Activated CD8-positive, alpha-beta memory T cell treated with anti-CD3 and anti-CD28 coated beads, Interleukin-2, amount 10 ng/mL, durations not matched to agents 7 days and 5 days (primary cell): ENCODE measurements at regions not wholly inside any gene's neighbourhood (a gene's known extent, or its start where the extent isn't known, plus 50 kb on each side); places are given as distances from the start of the nearest gene placed in this dataset.

Experiments
- ATAC-seq: fragments of 150-1000 bp; cut with Tn5 transposase; one replicate; pipeline ENCODE4 v1.10.0; 2021; ENCODE audit warnings: moderate library complexity
- CTCF ChIA-PET: fragments of 350-600 bp; sonication (Branson Sonifier 250); formaldehyde crosslinking; loops from one replicate; lab custom pipeline; 2021; ENCODE audit warnings: antibody characterized with exemption; lab: Charles Lee
- DNase-seq: peaks from one replicate; pipeline ENCODE4 v3.0.0-alpha.2; 2020
- H3K27ac Mint-ChIP-seq: one replicate; pipeline ENCODE4 v1.8.0; 2021; ENCODE audit warnings: mild to moderate bottlenecking, mixed read lengths
- H3K27me3 Mint-ChIP-seq: one replicate; pipeline ENCODE4 v1.8.0; 2021; ENCODE audit warnings: mixed read lengths
- H3K36me3 Mint-ChIP-seq: one replicate; pipeline ENCODE4 v1.8.0; 2021; ENCODE audit warnings: mild to moderate bottlenecking, mixed read lengths
- H3K4me1 Mint-ChIP-seq: one replicate; pipeline ENCODE4 v1.8.0; 2021; ENCODE audit warnings: mixed read lengths
- H3K4me3 Mint-ChIP-seq: one replicate; pipeline ENCODE4 v1.8.0; 2021; ENCODE audit warnings: mild to moderate bottlenecking, moderate library complexity, mixed read lengths
- H3K9me3 Mint-ChIP-seq: one replicate; pipeline ENCODE4 v1.8.0; 2022; ENCODE audit warnings: low read depth, mixed read lengths

DNA sequence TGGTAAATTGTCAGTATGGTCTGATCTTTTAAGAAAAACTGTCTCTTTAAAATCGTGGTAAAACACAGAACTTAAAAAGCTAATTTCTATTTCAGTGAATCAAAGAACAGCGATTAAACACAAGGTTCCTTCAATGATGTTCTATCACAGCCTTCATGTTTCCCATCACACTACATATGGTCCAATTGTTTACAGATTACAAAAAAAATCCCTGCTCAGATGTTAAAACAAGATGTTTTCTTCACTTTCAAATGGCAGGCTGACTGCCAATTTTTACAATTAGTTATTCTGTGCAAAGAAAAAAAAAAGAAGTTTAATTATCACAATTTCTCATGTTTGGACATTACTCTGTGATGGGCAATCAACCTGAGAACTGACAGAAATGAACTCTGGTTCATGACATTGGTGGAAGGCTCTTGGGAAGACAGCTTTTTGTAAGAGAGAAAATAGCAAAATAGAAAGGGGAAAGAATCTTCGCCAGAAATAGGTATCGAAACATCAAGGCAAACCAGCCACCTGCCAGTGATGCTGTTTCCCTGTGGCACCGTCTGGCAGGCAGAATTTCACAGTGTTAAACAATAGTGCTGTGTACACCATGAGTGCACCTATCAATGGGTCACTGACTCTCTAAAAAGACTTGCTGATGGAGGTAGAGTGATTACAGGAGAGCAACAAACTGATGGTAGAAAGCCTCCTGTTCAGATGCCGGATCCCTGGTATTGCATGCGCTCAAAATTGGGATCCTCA lies 1020.0 kb upstream of the ARRDC3 start:
- ATAC-seq: no peak
- Mint-ChIP-seq H3K9me3 (peaks cover 3% of the 10 kb centered on the region), H3K4me3 (no peak overlapping the region), H3K27ac (no peak overlapping the region), H3K36me3 (no peaks in the 10 kb centered on the region), H3K4me1 (no peaks in the 10 kb centered on the region), H3K27me3 (no peaks in the 10 kb centered on the region)
- DNase-seq: no peak
- CTCF ChIA-PET: no interaction called here

DNA sequence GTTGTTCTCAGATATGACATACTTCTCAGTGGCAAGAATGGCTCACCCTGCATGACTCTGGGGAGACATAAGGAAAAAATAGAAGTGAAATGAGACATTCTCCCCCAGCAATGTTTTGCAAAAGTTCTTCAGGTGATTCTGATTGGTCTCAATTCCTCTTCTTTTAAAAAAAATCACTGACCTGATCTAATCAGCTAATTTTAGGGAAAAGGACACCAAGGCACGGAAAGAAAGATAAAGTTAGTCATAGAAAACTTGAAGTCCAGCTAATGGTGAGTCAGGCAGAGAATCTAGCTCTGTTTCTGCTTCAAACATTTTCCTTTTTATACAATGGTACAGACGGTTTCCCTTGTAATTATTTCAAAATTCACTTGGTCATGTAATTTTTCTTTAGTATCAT lies 1018.9 kb upstream of the ARRDC3 start:
- ATAC-seq: no peak

DNA sequence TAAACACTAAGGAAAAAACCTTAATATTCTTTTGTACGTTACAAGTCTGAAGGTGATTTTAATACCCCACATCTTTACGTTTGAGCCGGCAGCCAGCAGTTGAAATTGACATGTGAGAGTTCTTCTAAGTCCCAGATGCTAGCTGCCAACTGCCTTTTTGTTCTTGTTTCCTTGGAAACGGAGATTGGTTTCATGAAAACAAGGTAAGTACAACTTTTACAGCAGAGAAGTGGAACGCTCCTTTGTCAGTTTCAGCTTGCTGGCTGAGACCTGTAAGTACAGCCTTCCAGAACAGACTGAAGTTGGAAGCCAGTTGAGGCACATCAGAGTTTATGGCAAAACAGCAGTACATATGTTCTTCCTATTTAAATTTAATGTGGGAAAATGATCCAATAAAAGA lies 1018.4 kb upstream of the ARRDC3 start:
- Mint-ChIP-seq H3K4me3 (no peak overlapping the region), H3K9me3 (peaks cover 5% of the 10 kb centered on the region), H3K27ac (no peak overlapping the region), H3K27me3 (no peaks in the 10 kb centered on the region), H3K4me1 (no peaks in the 10 kb centered on the region), H3K36me3 (no peaks in the 10 kb centered on the region)
- no peak for DNase-seq
- CTCF ChIA-PET: no interaction called here
- ATAC-seq: no peak

More for the DNA sequence above, 1018.9 kb upstream of the ARRDC3 start:
- H3K36me3 Mint-ChIP-seq: no peaks in the 10 kb centered on the region
- DNase-seq: no peak
- CTCF ChIA-PET: no interaction called here
- H3K9me3 Mint-ChIP-seq: peaks cover 6% of the 10 kb centered on the region
- no peak overlapping the region for H3K27ac Mint-ChIP-seq
- no peaks in the 10 kb centered on the region for H3K4me1 Mint-ChIP-seq
- H3K4me3 Mint-ChIP-seq: no peak overlapping the region
- H3K27me3 Mint-ChIP-seq: no peaks in the 10 kb centered on the region

- CTCF ChIA-PET: no interaction called here
- H3K27me3 Mint-ChIP-seq: no peaks in the 10 kb centered on the region
- ATAC-seq (no peak), DNase-seq (no peak)
- no peaks in the 10 kb centered on the region for H3K4me1 Mint-ChIP-seq
- H3K27ac Mint-ChIP-seq: no peak overlapping the region
- no peak overlapping the region for H3K4me3 Mint-ChIP-seq
- no peaks in the 10 kb centered on the region for H3K36me3 Mint-ChIP-seq
- peaks cover 3% of the 10 kb centered on the region for H3K9me3 Mint-ChIP-seq
Measured at GRCh38 chr5:92394936-92395335, 1011.8 kb upstream of the ARRDC3 start.

DNA sequence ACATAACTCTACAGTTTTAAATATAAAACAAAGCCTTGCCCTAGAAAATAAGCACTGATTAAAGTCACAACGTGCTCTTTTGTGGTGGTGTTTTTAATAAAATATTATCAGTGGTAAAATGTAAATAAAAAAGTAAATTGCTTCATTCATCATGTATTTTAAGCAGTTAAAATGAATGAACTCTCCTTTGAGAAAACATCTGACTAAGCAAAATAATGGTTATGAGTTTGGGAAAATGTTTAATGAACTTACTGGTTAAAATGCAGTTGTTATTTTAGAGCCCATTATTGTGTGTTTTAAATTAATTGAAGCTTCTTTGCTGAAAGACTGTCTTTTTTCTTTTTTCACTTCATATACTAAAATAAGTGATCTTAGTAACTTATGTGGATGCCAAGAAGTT lies 1007.5 kb upstream of the ARRDC3 start:
- no peaks in the 10 kb centered on the region for H3K4me1 Mint-ChIP-seq
- ATAC-seq (no peak), DNase-seq (no peak)
- CTCF ChIA-PET: no interaction called here
- H3K27ac Mint-ChIP-seq: no peak overlapping the region
- H3K4me3 Mint-ChIP-seq: no peak overlapping the region
- no peaks in the 10 kb centered on the region for H3K27me3 Mint-ChIP-seq
- no peaks in the 10 kb centered on the region for H3K36me3 Mint-ChIP-seq
- H3K9me3 Mint-ChIP-seq: no peaks in the 10 kb centered on the region

GRCh38 chr5:92380069-92380770 lies 997.1 kb upstream of the ARRDC3 start:
- CTCF ChIA-PET: no interaction called here
- H3K27ac Mint-ChIP-seq: no peak overlapping the region
- no peaks in the 10 kb centered on the region for H3K4me1 Mint-ChIP-seq
- H3K27me3 Mint-ChIP-seq: no peaks in the 10 kb centered on the region
- ATAC-seq (no peak), DNase-seq (no peak)
- H3K4me3 Mint-ChIP-seq: no peak overlapping the region
- no peaks in the 10 kb centered on the region for H3K36me3 Mint-ChIP-seq
- no peaks in the 10 kb centered on the region for H3K9me3 Mint-ChIP-seq

DNA sequence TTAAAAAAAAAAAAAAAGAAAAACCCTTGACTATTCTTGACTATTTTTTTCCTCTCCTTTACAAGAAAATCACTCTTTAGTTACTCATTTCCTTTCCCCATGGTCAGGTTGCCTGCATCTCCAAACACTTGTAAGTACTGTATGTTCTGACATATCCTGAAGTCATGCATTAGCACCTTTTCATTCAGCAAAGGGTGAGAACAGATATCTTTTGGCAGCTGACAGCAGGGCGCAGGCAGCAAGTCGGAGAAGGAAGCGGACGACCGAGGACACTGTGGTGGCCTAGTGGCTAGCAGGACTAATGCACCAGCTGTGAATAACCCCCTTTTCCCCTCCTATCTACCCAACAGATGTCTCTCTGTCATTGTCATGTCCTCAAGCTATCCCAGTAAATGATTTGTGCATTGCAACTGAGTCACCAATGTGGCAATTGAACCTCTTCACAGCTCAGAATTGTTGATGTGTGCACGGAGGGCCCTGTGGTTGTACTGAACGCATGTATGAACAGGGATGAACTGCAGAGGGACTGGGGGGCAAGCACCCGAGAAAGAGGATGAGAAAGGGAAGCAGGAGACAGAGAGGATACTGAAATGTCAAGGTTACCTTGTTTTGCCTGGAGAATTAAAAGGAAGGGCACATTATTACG lies 996.0 kb upstream of the ARRDC3 start:
- H3K36me3 Mint-ChIP-seq: no peaks in the 10 kb centered on the region
- no peaks in the 10 kb centered on the region for H3K9me3 Mint-ChIP-seq
- no peak overlapping the region for H3K4me3 Mint-ChIP-seq
- DNase-seq (no peak), ATAC-seq (no peak)
- H3K27me3 Mint-ChIP-seq: no peaks in the 10 kb centered on the region
- H3K27ac Mint-ChIP-seq: no peak overlapping the region
- no peaks in the 10 kb centered on the region for H3K4me1 Mint-ChIP-seq
- CTCF ChIA-PET: no interaction called here

GRCh38 chr5:92374859-92375258 lies 991.7 kb upstream of the ARRDC3 start:
- Mint-ChIP-seq H3K27me3 (no peaks in the 10 kb centered on the region), H3K4me1 (no peaks in the 10 kb centered on the region), H3K27ac (no peak overlapping the region), H3K36me3 (no peaks in the 10 kb centered on the region), H3K4me3 (no peak overlapping the region), H3K9me3 (peaks cover 5% of the 10 kb centered on the region)
- ATAC-seq: no peak
- no peak for DNase-seq
- CTCF ChIA-PET: no interaction called here

GRCh38 chr5:92372766-92373165 lies 989.6 kb upstream of the ARRDC3 start:
- CTCF ChIA-PET: no interaction called here
- DNase-seq: no peak
- Mint-ChIP-seq H3K27ac (no peak overlapping the region), H3K36me3 (no peaks in the 10 kb centered on the region), H3K9me3 (peaks cover 5% of the 10 kb centered on the region), H3K4me1 (no peaks in the 10 kb centered on the region), H3K27me3 (no peaks in the 10 kb centered on the region), H3K4me3 (no peak overlapping the region)
- no peak for ATAC-seq

DNA sequence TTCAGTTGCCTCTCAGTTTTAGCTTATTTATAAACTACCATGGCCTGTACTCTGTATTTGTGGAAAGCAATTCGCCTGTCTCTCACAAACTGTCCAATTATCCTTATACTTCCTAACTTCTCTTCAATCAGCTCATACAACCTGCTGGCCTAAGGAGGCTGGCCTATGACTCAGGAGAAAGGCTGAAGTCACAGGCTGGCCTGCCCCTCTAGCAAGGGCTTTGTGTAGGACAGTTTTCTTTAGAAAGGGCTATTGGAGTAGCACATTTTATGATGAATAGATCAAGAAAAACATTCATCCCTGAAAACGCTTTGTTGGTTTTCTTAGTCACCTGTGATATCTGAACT lies 988.7 kb upstream of the ARRDC3 start:
- H3K4me1 Mint-ChIP-seq: no peaks in the 10 kb centered on the region
- no peak overlapping the region for H3K27ac Mint-ChIP-seq
- no peak for ATAC-seq
- no peak overlapping the region for H3K4me3 Mint-ChIP-seq
- H3K36me3 Mint-ChIP-seq: no peaks in the 10 kb centered on the region
- no peaks in the 10 kb centered on the region for H3K27me3 Mint-ChIP-seq
- DNase-seq: no peak
- peaks cover 5% of the 10 kb centered on the region for H3K9me3 Mint-ChIP-seq
- CTCF ChIA-PET: no interaction called here

DNA sequence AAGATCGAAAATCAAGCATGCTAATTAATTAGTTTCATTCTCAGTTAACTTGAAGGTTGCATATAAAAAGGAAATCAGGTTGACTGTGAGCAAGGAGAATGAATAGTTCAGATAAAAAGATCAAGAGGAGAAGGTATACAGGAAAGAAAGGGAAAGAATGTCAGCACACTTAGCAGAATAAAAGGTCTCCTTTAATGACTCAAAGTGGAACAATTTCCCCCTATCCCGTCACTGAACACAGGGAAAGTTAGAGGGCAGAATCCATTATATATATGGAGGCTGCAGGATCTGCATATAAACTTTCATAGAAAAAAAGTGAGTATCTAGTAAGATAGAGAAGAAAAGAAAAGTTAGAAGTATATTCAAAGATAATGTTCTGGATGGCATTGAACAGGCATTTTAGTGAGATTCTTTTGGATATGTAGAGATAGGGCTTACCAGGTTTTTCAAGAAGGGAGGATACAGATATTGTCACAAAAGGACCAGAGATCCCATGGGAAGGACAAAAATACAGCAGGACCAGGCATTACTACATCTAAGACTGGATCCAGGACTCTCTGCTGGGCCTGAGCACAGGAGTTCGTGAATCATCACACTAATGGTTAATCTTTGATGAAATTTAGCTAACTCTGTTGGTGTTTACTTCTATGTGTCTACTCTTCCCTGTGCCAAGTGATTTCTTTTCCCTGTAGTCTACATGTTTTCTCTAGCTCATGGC lies 988.2 kb upstream of the ARRDC3 start:
- no peaks in the 10 kb centered on the region for H3K4me1 Mint-ChIP-seq
- DNase-seq: no peak
- peaks cover 5% of the 10 kb centered on the region for H3K9me3 Mint-ChIP-seq
- H3K4me3 Mint-ChIP-seq: no peak overlapping the region
- ATAC-seq: no peak
- H3K36me3 Mint-ChIP-seq: no peaks in the 10 kb centered on the region
- H3K27me3 Mint-ChIP-seq: no peaks in the 10 kb centered on the region
- CTCF ChIA-PET: no interaction called here
- H3K27ac Mint-ChIP-seq: no peak overlapping the region

DNA sequence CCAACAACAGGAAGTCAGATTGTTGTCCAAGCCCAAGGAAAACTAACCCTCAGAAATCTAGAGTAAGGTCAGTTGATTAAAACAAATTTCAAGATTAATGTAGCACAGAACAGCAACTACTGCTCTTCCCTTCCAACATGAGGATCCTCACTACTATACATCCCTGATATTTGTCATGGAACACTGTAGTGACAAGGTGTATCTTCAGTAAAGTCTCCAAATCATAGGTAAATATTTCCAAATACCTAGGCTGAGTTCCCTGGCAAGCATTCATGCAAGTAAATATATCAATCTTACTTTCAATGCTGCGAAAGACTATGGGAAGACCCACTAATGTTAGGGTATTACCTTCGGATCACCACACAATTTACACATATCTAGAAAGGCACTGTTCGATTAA lies 986.9 kb upstream of the ARRDC3 start:
- Mint-ChIP-seq H3K9me3 (peaks cover 5% of the 10 kb centered on the region), H3K27ac (no peak overlapping the region), H3K4me3 (no peak overlapping the region), H3K36me3 (no peaks in the 10 kb centered on the region), H3K27me3 (no peaks in the 10 kb centered on the region), H3K4me1 (no peaks in the 10 kb centered on the region)
- no peak for ATAC-seq
- CTCF ChIA-PET: no interaction called here
- DNase-seq: no peak

- no peaks in the 10 kb centered on the region for H3K4me1 Mint-ChIP-seq
- H3K36me3 Mint-ChIP-seq: no peaks in the 10 kb centered on the region
- H3K27ac Mint-ChIP-seq: no peak overlapping the region
- no peak overlapping the region for H3K4me3 Mint-ChIP-seq
- CTCF ChIA-PET: no interaction called here
- DNase-seq (no peak), ATAC-seq (no peak)
- no peaks in the 10 kb centered on the region for H3K27me3 Mint-ChIP-seq
- peaks cover 5% of the 10 kb centered on the region for H3K9me3 Mint-ChIP-seq
Measured at GRCh38 chr5:92369587-92369986, 986.5 kb upstream of the ARRDC3 start.
